Ishikawa (cell line): ENCODE measurements at regions not wholly inside any gene's neighbourhood (a gene's known extent, or its start where the extent isn't known, plus 50 kb on each side); places are given as distances from the start of the nearest gene placed in this dataset.

Source experiments
- CEBPB ChIP-seq: IDR thresholded peaks from 2 replicates; pipeline ENCODE4 v1.6.1; 2012
- CREB1 ChIP-seq: IDR thresholded peaks from 2 replicates; pipeline ENCODE4 v1.6.1; 2012; ENCODE audit warnings: low read depth
- EGR1 ChIP-seq: IDR thresholded peaks from 2 replicates; pipeline ENCODE4 v1.6.1; 2012
- EP300 ChIP-seq: IDR thresholded peaks from 2 replicates; pipeline ENCODE4 v1.6.1; 2012; ENCODE audit warnings: borderline replicate concordance
- FOXM1 ChIP-seq: IDR thresholded peaks from 2 replicates; pipeline ENCODE4 v1.6.1; 2012; ENCODE audit warnings: low read depth, borderline replicate concordance
- MAX ChIP-seq: IDR thresholded peaks from 2 replicates; pipeline ENCODE4 v1.6.1; 2012
- NFIC ChIP-seq: IDR thresholded peaks from 2 replicates; pipeline ENCODE4 v1.6.1; 2012
- RAD21 ChIP-seq: IDR thresholded peaks from 2 replicates; pipeline ENCODE4 v1.6.1; 2012; ENCODE audit warnings: low read depth
- REST ChIP-seq: IDR thresholded peaks from 2 replicates; pipeline ENCODE4 v1.6.1; 2012; ENCODE audit warnings: low read depth, mild to moderate bottlenecking
- TAF1 ChIP-seq: IDR thresholded peaks from 2 replicates; pipeline ENCODE4 v1.6.1; 2012; ENCODE audit warnings: low read depth, mild to moderate bottlenecking
- TCF12 ChIP-seq: IDR thresholded peaks from 2 replicates; pipeline ENCODE4 v1.6.1; 2012; ENCODE audit warnings: low read depth
- TEAD4 ChIP-seq: IDR thresholded peaks from 2 replicates; pipeline ENCODE4 v1.6.1; 2012
- USF1 ChIP-seq: IDR thresholded peaks from 2 replicates; pipeline ENCODE4 v1.6.1; 2012
- YY1 ChIP-seq: IDR thresholded peaks from 2 replicates; pipeline ENCODE4 v1.6.1; 2012; ENCODE audit warnings: low read depth
- ZBTB7A ChIP-seq: IDR thresholded peaks from 2 replicates; pipeline ENCODE4 v1.6.1; 2012; ENCODE audit warnings: low read depth

GRCh38 chr2:59754011-59754735 lies 799.3 kb downstream of the BCL11A start:
- peak; percentile 9 for TF ChIP-seq RAD21
- TF ChIP-seq EP300: no peak

- TF ChIP-seq FOXM1 (no peak), NFIC (no peak), TCF12 (no peak), MAX (no peak), TAF1 (no peak), USF1 (no peak), REST (no peak)
These were observed 800.9 kb downstream of the BCL11A start for GRCh38 chr2:59752512-59752911.

- no peak for TF ChIP-seq FOXM1
- no peak for TF ChIP-seq CREB1
- no peak for TF ChIP-seq EP300
- no peak for TF ChIP-seq EGR1
- no peak for TF ChIP-seq TEAD4
- TF ChIP-seq REST: no peak
- TF ChIP-seq TCF12: no peak
These were observed 801.4 kb downstream of the BCL11A start for GRCh38 chr2:59752071-59752470.

- TF ChIP-seq TEAD4: no peak
- TF ChIP-seq TCF12: no peak
- no peak for TF ChIP-seq NFIC
- TF ChIP-seq USF1: no peak
- no peak for TF ChIP-seq MAX
- no peak for TF ChIP-seq EGR1
- no peak for TF ChIP-seq FOXM1
- no peak for TF ChIP-seq ZBTB7A
- TF ChIP-seq CREB1: no peak
- TF ChIP-seq REST: no peak
- no peak for TF ChIP-seq YY1
- no peak for TF ChIP-seq CEBPB
These were observed 807.2 kb downstream of the BCL11A start for GRCh38 chr2:59746291-59746690.

- TF ChIP-seq USF1: no peak
- TF ChIP-seq CEBPB: no peak
- TF ChIP-seq RAD21: no peak
- no peak for TF ChIP-seq TAF1
- TF ChIP-seq NFIC: no peak
- TF ChIP-seq EGR1: no peak
- no peak for TF ChIP-seq ZBTB7A
- TF ChIP-seq TCF12: no peak
- no peak for TF ChIP-seq YY1
- TF ChIP-seq CREB1: no peak
- TF ChIP-seq FOXM1: no peak
- no peak for TF ChIP-seq TEAD4
- no peak for TF ChIP-seq MAX
- TF ChIP-seq REST: no peak
- no peak for TF ChIP-seq EP300
These were observed 808.4 kb downstream of the BCL11A start for GRCh38 chr2:59745085-59745484.
